ENCODE measurements at regions not wholly inside any gene's neighbourhood (a gene's known extent, or its start where the extent isn't known, plus 50 kb on each side); places are given as distances from the start of the nearest gene placed in this dataset.

GRCh38 chr22:27546157-27546935 is 255.2 kb downstream of the MN1 start:
- Histone ChIP-seq H3K4me3 (no peak overlapping the region), H3K4me1 (no peaks in the 10 kb centered on the region), H3K27me3 (peaks cover 0 to 10% of the 10 kb centered on the region in 2 donors), H3K9me3 (no peaks in the 10 kb centered on the region), H3K36me3 (no peaks in the 10 kb centered on the region), H3K27ac (no peak overlapping the region)
- no peak for DNase-seq
- no peak for TF ChIP-seq CTCF (IDR thresholded peaks at IDR 0.05)
- intact Hi-C loops (cut with DNase I; ENCODE audit: low total_unique reads) = no loop called here

GRCh38 chr22:27551402-27551801 is 250.2 kb downstream of the MN1 start:
- intact Hi-C loops (cut with DNase I; ENCODE audit: low total_unique reads) = no loop called here
- Histone ChIP-seq H3K27me3 (no peaks in the 10 kb centered on the region), H3K27ac (no peak overlapping the region), H3K4me1 (no peaks in the 10 kb centered on the region), H3K4me3 (no peak overlapping the region), H3K9me3 (no peaks in the 10 kb centered on the region), H3K36me3 (no peaks in the 10 kb centered on the region)
- no peak for DNase-seq
- no peak for TF ChIP-seq CTCF (IDR thresholded peaks at IDR 0.05)

- DNase-seq = no peak
- Histone ChIP-seq H3K9me3 (no peaks in the 10 kb centered on the region), H3K36me3 (no peaks in the 10 kb centered on the region), H3K4me3 (no peak overlapping the region), H3K4me1 (no peaks in the 10 kb centered on the region), H3K27ac (no peak overlapping the region), H3K27me3 (no peaks in the 10 kb centered on the region)
- intact Hi-C loops (cut with DNase I; ENCODE audit: low total_unique reads) = no loop called here
- no peak for TF ChIP-seq CTCF (IDR thresholded peaks at IDR 0.05)
Measured at GRCh38 chr22:27552176-27552575, 249.4 kb downstream of the MN1 start.

- no peaks in the 10 kb centered on the region for H3K36me3 ChIP-seq
- no peak for DNase-seq
- TF ChIP-seq CTCF (IDR thresholded peaks at IDR 0.05) = no peak
- intact Hi-C loops (cut with DNase I; ENCODE audit: low total_unique reads) = no loop called here
- no peaks in the 10 kb centered on the region for H3K27me3 ChIP-seq
- H3K4me1 ChIP-seq = no peaks in the 10 kb centered on the region
- no peak overlapping the region for H3K4me3 ChIP-seq
- H3K9me3 ChIP-seq = no peaks in the 10 kb centered on the region
- H3K27ac ChIP-seq = no peak overlapping the region
Measured at GRCh38 chr22:27552863-27553262, 248.7 kb downstream of the MN1 start.

GRCh38 chr22:27554106-27554811 is 247.3 kb downstream of the MN1 start:
- Histone ChIP-seq H3K9me3 (no peaks in the 10 kb centered on the region), H3K27ac (no peak overlapping the region), H3K36me3 (no peaks in the 10 kb centered on the region), H3K27me3 (no peaks in the 10 kb centered on the region), H3K4me3 (no peak overlapping the region), H3K4me1 (no peaks in the 10 kb centered on the region)
- DNase-seq = no peak
- intact Hi-C loops (cut with DNase I; ENCODE audit: low total_unique reads) = no loop called here
- TF ChIP-seq CTCF (IDR thresholded peaks at IDR 0.05) = no peak

Data from tibial artery (tissue), 4 donors.